ENCODE measurements at regions not wholly inside any gene's neighbourhood (a gene's known extent, or its start where the extent isn't known, plus 50 kb on each side); places are given as distances from the start of the nearest gene placed in this dataset.

DNA sequence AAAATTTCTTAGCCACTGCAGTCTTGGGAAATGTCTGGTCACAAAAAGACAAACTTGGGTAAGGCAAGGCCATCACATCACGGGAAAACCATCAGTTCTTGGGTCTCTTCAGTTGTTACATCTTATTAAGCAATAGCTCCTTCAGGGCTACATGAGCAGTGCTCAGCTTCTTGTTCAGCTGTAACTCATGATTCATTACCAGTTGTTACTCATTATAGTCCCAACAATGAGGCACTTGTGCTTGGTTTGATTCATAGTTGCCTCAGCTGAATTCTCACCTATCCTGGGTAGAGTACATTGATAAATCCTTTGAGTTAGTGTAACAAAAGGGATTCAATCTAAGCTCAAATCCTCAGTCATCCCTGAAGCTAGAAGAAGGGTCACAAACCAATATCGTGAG lies 102.4 kb upstream of the DCC start:
- DNase-seq (ENCODE audit: low spot score) (no peak), ATAC-seq (no peak)
- H3K4me3 Mint-ChIP-seq = no peak overlapping the region
- H3K4me1 Mint-ChIP-seq = no peaks in the 10 kb centered on the region
- H3K27me3 Mint-ChIP-seq (ENCODE audit: low read depth) = no peaks in the 10 kb centered on the region
- ChIA-PET POLR2A (no interaction called here), CTCF (no interaction called here)
- H3K36me3 Mint-ChIP-seq = no peaks in the 10 kb centered on the region
- H3K27ac Mint-ChIP-seq = no peak overlapping the region
- H3K9me3 Mint-ChIP-seq = peaks cover 17% of the 10 kb centered on the region
- TF ChIP-seq ZBTB21 (CRISPR knock-in tag; IDR thresholded peaks at IDR 0.05; ENCODE audit: borderline replicate concordance) = no peak
- no peak for TF ChIP-seq ZNF263 (CRISPR knock-in tag; IDR thresholded peaks at IDR 0.05; ENCODE audit: low read depth)
- TF ChIP-seq, protein P1, sequence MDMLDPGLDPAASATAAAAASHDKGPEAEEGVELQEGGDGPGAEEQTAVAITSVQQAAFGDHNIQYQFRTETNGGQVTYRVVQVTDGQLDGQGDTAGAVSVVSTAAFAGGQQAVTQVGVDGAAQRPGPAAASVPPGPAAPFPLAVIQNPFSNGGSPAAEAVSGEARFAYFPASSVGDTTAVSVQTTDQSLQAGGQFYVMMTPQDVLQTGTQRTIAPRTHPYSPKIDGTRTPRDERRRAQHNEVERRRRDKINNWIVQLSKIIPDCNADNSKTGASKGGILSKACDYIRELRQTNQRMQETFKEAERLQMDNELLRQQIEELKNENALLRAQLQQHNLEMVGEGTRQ (CRISPR knock-in tag; IDR thresholded peaks at IDR 0.05) = no peak
- no peak for TF ChIP-seq JAZF1 (CRISPR knock-in tag; IDR thresholded peaks at IDR 0.05)
- TF ChIP-seq RELA (CRISPR knock-in tag; IDR thresholded peaks at IDR 0.05; ENCODE audit: borderline replicate concordance) = no peak
- no peak for TF ChIP-seq PRRX2 (CRISPR knock-in tag; IDR thresholded peaks at IDR 0.05)
- TF ChIP-seq TEAD4 (CRISPR knock-in tag; IDR thresholded peaks at IDR 0.05) = no peak
- TF ChIP-seq, protein P2, sequence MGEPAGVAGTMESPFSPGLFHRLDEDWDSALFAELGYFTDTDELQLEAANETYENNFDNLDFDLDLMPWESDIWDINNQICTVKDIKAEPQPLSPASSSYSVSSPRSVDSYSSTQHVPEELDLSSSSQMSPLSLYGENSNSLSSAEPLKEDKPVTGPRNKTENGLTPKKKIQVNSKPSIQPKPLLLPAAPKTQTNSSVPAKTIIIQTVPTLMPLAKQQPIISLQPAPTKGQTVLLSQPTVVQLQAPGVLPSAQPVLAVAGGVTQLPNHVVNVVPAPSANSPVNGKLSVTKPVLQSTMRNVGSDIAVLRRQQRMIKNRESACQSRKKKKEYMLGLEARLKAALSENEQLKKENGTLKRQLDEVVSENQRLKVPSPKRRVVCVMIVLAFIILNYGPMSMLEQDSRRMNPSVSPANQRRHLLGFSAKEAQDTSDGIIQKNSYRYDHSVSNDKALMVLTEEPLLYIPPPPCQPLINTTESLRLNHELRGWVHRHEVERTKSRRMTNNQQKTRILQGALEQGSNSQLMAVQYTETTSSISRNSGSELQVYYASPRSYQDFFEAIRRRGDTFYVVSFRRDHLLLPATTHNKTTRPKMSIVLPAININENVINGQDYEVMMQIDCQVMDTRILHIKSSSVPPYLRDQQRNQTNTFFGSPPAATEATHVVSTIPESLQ (CRISPR knock-in tag; IDR thresholded peaks at IDR 0.05) = no peak
- TF ChIP-seq, protein P3, sequence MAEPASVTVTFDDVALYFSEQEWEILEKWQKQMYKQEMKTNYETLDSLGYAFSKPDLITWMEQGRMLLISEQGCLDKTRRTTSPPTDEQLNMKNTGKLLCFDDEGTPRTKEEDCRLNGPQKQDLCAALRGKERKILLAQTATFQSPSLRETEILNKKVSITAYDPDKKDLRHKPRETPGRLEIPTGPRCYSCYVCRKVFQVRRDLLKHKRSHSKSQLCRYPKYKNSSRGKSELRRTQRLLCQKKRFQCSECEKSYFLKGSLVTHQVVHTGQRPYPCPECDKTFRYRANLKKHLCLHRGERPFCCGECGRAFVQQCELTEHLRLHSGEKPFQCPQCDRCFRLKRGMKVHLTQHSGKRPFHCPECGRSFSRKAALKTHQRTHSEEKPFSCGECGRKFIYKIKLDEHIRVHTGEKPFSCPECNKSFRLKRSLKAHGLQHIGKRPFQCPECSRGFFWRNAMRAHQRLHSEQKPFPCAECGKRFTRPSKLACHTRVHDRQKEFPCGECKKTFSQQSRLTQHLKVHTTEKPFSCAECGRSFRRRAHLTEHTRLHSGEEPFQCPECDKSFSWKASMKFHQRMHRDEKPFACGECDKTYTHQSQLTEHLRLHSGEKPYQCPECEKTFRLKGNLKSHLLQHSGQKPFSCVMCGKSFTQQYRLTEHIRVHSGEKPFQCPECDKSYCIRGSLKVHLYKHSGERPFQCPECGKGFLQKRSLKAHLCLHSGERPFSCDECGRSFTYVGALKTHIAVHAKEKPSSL (CRISPR knock-in tag; conservative IDR thresholded peaks at IDR 0.05) = no peak
- no peak for TF ChIP-seq HMGA2 (CRISPR knock-in tag; IDR thresholded peaks at IDR 0.05)
- TF ChIP-seq, protein P4, sequence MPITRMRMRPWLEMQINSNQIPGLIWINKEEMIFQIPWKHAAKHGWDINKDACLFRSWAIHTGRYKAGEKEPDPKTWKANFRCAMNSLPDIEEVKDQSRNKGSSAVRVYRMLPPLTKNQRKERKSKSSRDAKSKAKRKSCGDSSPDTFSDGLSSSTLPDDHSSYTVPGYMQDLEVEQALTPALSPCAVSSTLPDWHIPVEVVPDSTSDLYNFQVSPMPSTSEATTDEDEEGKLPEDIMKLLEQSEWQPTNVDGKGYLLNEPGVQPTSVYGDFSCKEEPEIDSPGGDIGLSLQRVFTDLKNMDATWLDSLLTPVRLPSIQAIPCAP (CRISPR knock-in tag; IDR thresholded peaks at IDR 0.05) = no peak
- TF ChIP-seq, protein P5, sequence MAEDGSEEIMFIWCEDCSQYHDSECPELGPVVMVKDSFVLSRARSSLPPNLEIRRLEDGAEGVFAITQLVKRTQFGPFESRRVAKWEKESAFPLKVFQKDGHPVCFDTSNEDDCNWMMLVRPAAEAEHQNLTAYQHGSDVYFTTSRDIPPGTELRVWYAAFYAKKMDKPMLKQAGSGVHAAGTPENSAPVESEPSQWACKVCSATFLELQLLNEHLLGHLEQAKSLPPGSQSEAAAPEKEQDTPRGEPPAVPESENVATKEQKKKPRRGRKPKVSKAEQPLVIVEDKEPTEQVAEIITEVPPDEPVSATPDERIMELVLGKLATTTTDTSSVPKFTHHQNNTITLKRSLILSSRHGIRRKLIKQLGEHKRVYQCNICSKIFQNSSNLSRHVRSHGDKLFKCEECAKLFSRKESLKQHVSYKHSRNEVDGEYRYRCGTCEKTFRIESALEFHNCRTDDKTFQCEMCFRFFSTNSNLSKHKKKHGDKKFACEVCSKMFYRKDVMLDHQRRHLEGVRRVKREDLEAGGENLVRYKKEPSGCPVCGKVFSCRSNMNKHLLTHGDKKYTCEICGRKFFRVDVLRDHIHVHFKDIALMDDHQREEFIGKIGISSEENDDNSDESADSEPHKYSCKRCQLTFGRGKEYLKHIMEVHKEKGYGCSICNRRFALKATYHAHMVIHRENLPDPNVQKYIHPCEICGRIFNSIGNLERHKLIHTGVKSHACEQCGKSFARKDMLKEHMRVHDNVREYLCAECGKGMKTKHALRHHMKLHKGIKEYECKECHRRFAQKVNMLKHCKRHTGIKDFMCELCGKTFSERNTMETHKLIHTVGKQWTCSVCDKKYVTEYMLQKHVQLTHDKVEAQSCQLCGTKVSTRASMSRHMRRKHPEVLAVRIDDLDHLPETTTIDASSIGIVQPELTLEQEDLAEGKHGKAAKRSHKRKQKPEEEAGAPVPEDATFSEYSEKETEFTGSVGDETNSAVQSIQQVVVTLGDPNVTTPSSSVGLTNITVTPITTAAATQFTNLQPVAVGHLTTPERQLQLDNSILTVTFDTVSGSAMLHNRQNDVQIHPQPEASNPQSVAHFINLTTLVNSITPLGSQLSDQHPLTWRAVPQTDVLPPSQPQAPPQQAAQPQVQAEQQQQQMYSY (CRISPR knock-in tag; IDR thresholded peaks at IDR 0.05) = no peak

DNA sequence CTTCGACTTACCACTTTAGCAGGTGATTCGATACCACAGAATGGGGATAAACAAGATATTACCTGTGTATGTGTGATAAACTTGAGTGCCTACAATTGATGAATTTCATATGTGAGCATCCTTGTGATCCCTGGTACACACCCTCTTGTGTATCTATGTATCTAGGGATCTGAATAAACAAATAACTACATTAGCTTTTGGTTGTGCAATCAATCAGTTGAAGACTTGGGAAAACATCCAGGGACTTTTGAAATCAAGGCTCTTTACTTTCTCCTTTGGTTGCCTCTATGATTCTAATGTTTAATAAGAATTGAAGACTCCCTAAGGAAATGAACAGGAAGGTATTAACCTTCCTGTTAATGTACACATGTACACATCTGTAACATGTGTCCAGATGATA lies 97.3 kb upstream of the DCC start:
- POLR2A ChIA-PET = no interaction called here
- no peaks in the 10 kb centered on the region for H3K27me3 Mint-ChIP-seq (ENCODE audit: low read depth)
- H3K4me1 Mint-ChIP-seq = no peaks in the 10 kb centered on the region
- H3K9me3 Mint-ChIP-seq = peaks cover 30% of the 10 kb centered on the region
- CTCF ChIA-PET = no interaction called here
- no peak overlapping the region for H3K27ac Mint-ChIP-seq
- no peak for DNase-seq (ENCODE audit: low spot score)
- peaks cover 15% of the 10 kb centered on the region for H3K36me3 Mint-ChIP-seq
- H3K4me3 Mint-ChIP-seq = no peak overlapping the region
- ATAC-seq = no peak
- TF ChIP-seq GRHL2 (CRISPR knock-in tag; IDR thresholded peaks at IDR 0.05; ENCODE audit: insufficient replicate concordance, severe bottlenecking) (no peak), ZBTB21 (CRISPR knock-in tag; IDR thresholded peaks at IDR 0.05; ENCODE audit: borderline replicate concordance) (no peak), FOXJ3 (CRISPR knock-in tag; IDR thresholded peaks at IDR 0.05; ENCODE audit: borderline replicate concordance) (no peak), ETV6 (CRISPR knock-in tag; IDR thresholded peaks at IDR 0.05) (no peak)
- TF ChIP-seq, protein P5 (CRISPR knock-in tag; IDR thresholded peaks at IDR 0.05) = no peak
- TF ChIP-seq, protein P1 (CRISPR knock-in tag; IDR thresholded peaks at IDR 0.05) = no peak
- TF ChIP-seq, protein P6, sequence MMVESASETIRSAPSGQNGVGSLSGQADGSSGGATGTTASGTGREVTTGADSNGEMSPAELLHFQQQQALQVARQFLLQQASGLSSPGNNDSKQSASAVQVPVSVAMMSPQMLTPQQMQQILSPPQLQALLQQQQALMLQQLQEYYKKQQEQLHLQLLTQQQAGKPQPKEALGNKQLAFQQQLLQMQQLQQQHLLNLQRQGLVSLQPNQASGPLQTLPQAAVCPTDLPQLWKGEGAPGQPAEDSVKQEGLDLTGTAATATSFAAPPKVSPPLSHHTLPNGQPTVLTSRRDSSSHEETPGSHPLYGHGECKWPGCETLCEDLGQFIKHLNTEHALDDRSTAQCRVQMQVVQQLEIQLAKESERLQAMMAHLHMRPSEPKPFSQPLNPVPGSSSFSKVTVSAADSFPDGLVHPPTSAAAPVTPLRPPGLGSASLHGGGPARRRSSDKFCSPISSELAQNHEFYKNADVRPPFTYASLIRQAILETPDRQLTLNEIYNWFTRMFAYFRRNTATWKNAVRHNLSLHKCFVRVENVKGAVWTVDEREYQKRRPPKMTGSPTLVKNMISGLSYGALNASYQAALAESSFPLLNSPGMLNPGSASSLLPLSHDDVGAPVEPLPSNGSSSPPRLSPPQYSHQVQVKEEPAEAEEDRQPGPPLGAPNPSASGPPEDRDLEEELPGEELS (CRISPR knock-in tag; IDR thresholded peaks at IDR 0.05) = no peak
